ENCODE measurements at regions not wholly inside any gene's neighbourhood (a gene's known extent, or its start where the extent isn't known, plus 50 kb on each side); places are given as distances from the start of the nearest gene placed in this dataset.

- TF ChIP-seq, protein P1, sequence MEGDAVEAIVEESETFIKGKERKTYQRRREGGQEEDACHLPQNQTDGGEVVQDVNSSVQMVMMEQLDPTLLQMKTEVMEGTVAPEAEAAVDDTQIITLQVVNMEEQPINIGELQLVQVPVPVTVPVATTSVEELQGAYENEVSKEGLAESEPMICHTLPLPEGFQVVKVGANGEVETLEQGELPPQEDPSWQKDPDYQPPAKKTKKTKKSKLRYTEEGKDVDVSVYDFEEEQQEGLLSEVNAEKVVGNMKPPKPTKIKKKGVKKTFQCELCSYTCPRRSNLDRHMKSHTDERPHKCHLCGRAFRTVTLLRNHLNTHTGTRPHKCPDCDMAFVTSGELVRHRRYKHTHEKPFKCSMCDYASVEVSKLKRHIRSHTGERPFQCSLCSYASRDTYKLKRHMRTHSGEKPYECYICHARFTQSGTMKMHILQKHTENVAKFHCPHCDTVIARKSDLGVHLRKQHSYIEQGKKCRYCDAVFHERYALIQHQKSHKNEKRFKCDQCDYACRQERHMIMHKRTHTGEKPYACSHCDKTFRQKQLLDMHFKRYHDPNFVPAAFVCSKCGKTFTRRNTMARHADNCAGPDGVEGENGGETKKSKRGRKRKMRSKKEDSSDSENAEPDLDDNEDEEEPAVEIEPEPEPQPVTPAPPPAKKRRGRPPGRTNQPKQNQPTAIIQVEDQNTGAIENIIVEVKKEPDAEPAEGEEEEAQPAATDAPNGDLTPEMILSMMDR (IDR thresholded peaks at IDR 0.05), result no peak
- TF ChIP-seq POLR2A (IDR thresholded peaks at IDR 0.05), result no peak
These were observed 767.9 kb upstream of the CTNND2 start for GRCh38 chr5:12672141-12672540.

All from Peyer's patch (tissue), 4 donors.